HG03354 (cell line): ENCODE measurements at regions not wholly inside any gene's neighbourhood (a gene's known extent, or its start where the extent isn't known, plus 50 kb on each side); places are given as distances from the start of the nearest gene placed in this dataset.

Source experiments
- ATAC-seq: cut with Tn5 transposase; IDR thresholded peaks from one replicate; pipeline ENCODE4 v1.9.1; 2021; ENCODE audit warnings: mild to moderate bottlenecking; ENCODE audit not compliant: unreplicated experiment, poor library complexity, severe bottlenecking

GRCh38 chr11:115900111-115900510 lies 395.9 kb upstream of the CADM1 start:
- no peak for ATAC-seq

GRCh38 chr11:115897707-115898106 lies 393.5 kb upstream of the CADM1 start:
- no peak for ATAC-seq

GRCh38 chr11:115896084-115896483 lies 391.9 kb upstream of the CADM1 start:
- no peak for ATAC-seq

- ATAC-seq, result no peak
Observed at GRCh38 chr11:115895594-115895993, 391.4 kb upstream of the CADM1 start.

GRCh38 chr11:115894176-115894575 lies 390.0 kb upstream of the CADM1 start:
- ATAC-seq, result no peak

GRCh38 chr11:115893461-115894099 lies 389.4 kb upstream of the CADM1 start:
- no peak for ATAC-seq

GRCh38 chr11:115892016-115892415 lies 387.8 kb upstream of the CADM1 start:
- ATAC-seq, result no peak

- ATAC-seq, result no peak
Observed at GRCh38 chr11:115891581-115891980, 387.4 kb upstream of the CADM1 start.

- no peak for ATAC-seq
Observed at GRCh38 chr11:115890500-115890899, 386.3 kb upstream of the CADM1 start.

- ATAC-seq, result no peak
Observed at GRCh38 chr11:115889712-115890111, 385.5 kb upstream of the CADM1 start.

GRCh38 chr11:115887727-115888126 lies 383.5 kb upstream of the CADM1 start:
- ATAC-seq, result no peak

GRCh38 chr11:115887316-115887715 lies 383.1 kb upstream of the CADM1 start:
- no peak for ATAC-seq

GRCh38 chr11:115886422-115886733 lies 382.2 kb upstream of the CADM1 start:
- ATAC-seq, result no peak

GRCh38 chr11:115885535-115886421 lies 381.6 kb upstream of the CADM1 start:
- ATAC-seq, result no peak

GRCh38 chr11:115884800-115885534 lies 380.8 kb upstream of the CADM1 start:
- ATAC-seq, result no peak

GRCh38 chr11:115874843-115875242 lies 370.6 kb upstream of the CADM1 start:
- ATAC-seq, result peak; percentile 81

- ATAC-seq, result no peak
Observed at GRCh38 chr11:115873813-115874212, 369.6 kb upstream of the CADM1 start.

GRCh38 chr11:115872416-115872815 lies 368.2 kb upstream of the CADM1 start:
- no peak for ATAC-seq

GRCh38 chr11:115871161-115871760 lies 367.0 kb upstream of the CADM1 start:
- no peak for ATAC-seq

GRCh38 chr11:115869780-115870431 lies 365.7 kb upstream of the CADM1 start:
- peak; percentile 91 for ATAC-seq
